Gastrocnemius medialis (tissue), 4 donors: ENCODE measurements at regions not wholly inside any gene's neighbourhood (a gene's known extent, or its start where the extent isn't known, plus 50 kb on each side); places are given as distances from the start of the nearest gene placed in this dataset.

Experiments used
- ATAC-seq, 2 donors: fragments of 150-250 bp; one replicate each; pipeline ENCODE4 v1.9.1; 2016
- DNase-seq, 2 donors: peaks; one replicate each; pipeline ENCODE4 v3.0.0-alpha.2; 2019
- H3K27ac ChIP-seq, 4 donors: fragments of 200-600 bp; sonication (generic); 1 replicate in 1 of 4; 2 replicates in 3 of 4; pipeline ENCODE4 v1.5.1; 2016 to 2018; ENCODE audit warnings: mild to moderate bottlenecking in 2 of 4, moderate library complexity in 1 of 4
- H3K27me3 ChIP-seq, 3 donors: fragments of 200-600 bp; sonication (generic) in 2 of 3; 1 replicate in 1 of 3; 2 replicates in 2 of 3; pipeline versions ENCODE4 v1.5.1 to v1.6.0; 2016 to 2019; ENCODE audit warnings: mild to moderate bottlenecking in 1 of 3, moderate library complexity in 1 of 3
- H3K36me3 ChIP-seq, 2 donors: fragments of 200-600 bp; sonication (generic) in 1 of 2; one replicate each; pipeline ENCODE4 v1.5.1; 2017 to 2018
- H3K4me1 ChIP-seq, 2 donors: fragments of 200-600 bp; sonication (generic) in 1 of 2; one replicate each; pipeline ENCODE4 v1.5.1; 2016 to 2017; ENCODE audit warnings: mild to moderate bottlenecking in 2 of 2
- H3K4me3 ChIP-seq, 4 donors: fragments of 200-600 bp; sonication (generic) in 3 of 4; 1 replicate in 1 of 4; 2 replicates in 3 of 4; pipeline ENCODE4 v1.5.1; 2016 to 2019; ENCODE audit warnings: mild to moderate bottlenecking in 2 of 4
- H3K9me3 ChIP-seq, 3 donors: fragments of 200-600 bp; sonication (generic) in 2 of 3; 1 replicate in 1 of 3; 2 replicates in 2 of 3; pipeline ENCODE4 v1.5.1; 2016 to 2019
- CTCF ChIP-seq, 5 experiments: fragments of 450-650 bp in 3 of 5; fragments of 200-600 bp in 2 of 5; sonication (generic) in 2 of 5; IDR thresholded peaks in 4 of 5; conservative IDR thresholded peaks in 1 of 5; 1 replicate in 4 of 5; 2 replicates in 1 of 5; pipeline ENCODE4 v1.5.1; 2016 to 2019; ENCODE audit warnings: antibody characterized with exemption in 5 of 5, mild to moderate bottlenecking in 3 of 5, moderate library complexity in 3 of 5
- POLR2A ChIP-seq, 2 donors: fragments of 450-650 bp; IDR thresholded peaks; one replicate each; pipeline ENCODE4 v1.6.1; 2017; ENCODE audit warnings: antibody characterized with exemption in 2 of 2, mild to moderate bottlenecking in 2 of 2, moderate library complexity in 2 of 2
- in situ Hi-C, 4 donors: fragments of 200-750 bp; cut with MboI; loops; one replicate each; pipeline versions ENCODE4 v1.15.0 to v1.8.0; 2017; ENCODE audit warnings: low sequenced_read_pairs in 4 of 4
- intact Hi-C: fragments of 100-400 bp; cut with DNase I; formaldehyde crosslinking; loops from one replicate; pipeline ENCODE4 v1.15.1; 2023; ENCODE audit warnings: low total_unique reads

DNA sequence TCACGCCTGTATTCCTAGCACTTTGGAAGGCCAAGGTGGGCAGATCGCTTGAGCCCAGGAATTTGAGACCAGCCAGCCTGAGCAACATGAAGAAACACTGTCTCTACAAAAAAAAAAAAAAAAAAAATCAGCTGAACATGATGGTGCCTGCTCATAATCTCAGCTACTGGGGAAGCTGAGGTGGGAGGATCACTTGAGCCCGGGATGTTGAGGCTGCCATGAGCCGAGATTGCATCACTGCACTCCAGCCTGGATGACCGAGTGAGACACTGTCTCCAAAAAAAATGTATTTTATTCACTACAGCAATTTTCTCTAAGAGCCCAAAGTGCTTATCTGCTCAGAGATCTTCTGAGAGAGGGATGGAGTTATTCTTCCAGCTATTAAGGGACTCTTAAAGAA, 215.8 kb upstream of the PPP3CA start:
- no peak for ATAC-seq
- H3K4me3 ChIP-seq, result no peak overlapping the region
- DNase-seq, result no peak
- in situ Hi-C loops, result no loop called here
- no peaks in the 10 kb centered on the region for H3K36me3 ChIP-seq
- H3K4me1 ChIP-seq, result no peaks in the 10 kb centered on the region
- H3K9me3 ChIP-seq, result peaks cover 0 to under 1% (median 0%) of the 10 kb centered on the region in 3 donors
- intact Hi-C loops, result no loop called here
- H3K27me3 ChIP-seq, result no peaks in the 10 kb centered on the region
- TF ChIP-seq POLR2A (IDR thresholded peaks at IDR 0.05) (no peak), CTCF (IDR thresholded peaks at IDR 0.05 in 4 of 5, conservative IDR thresholded peaks at IDR 0.05 in 1 of 5) (no peak)
- H3K27ac ChIP-seq, result no peak overlapping the region

- DNase-seq, result no peak
- H3K4me1 ChIP-seq, result no peaks in the 10 kb centered on the region
- ATAC-seq, result no peak
- in situ Hi-C loops, result no loop called here
- no peak for TF ChIP-seq CTCF (IDR thresholded peaks at IDR 0.05 in 4 of 5, conservative IDR thresholded peaks at IDR 0.05 in 1 of 5)
- TF ChIP-seq POLR2A (IDR thresholded peaks at IDR 0.05), result no peak
- H3K4me3 ChIP-seq, result no peak overlapping the region
- H3K27ac ChIP-seq, result no peak overlapping the region
- no peaks in the 10 kb centered on the region for H3K27me3 ChIP-seq
- no peaks in the 10 kb centered on the region for H3K36me3 ChIP-seq
- intact Hi-C loops, result no loop called here
- no peaks in the 10 kb centered on the region for H3K9me3 ChIP-seq
Measured at GRCh38 chr4:101556842-101557241, 209.5 kb upstream of the PPP3CA start.

DNA sequence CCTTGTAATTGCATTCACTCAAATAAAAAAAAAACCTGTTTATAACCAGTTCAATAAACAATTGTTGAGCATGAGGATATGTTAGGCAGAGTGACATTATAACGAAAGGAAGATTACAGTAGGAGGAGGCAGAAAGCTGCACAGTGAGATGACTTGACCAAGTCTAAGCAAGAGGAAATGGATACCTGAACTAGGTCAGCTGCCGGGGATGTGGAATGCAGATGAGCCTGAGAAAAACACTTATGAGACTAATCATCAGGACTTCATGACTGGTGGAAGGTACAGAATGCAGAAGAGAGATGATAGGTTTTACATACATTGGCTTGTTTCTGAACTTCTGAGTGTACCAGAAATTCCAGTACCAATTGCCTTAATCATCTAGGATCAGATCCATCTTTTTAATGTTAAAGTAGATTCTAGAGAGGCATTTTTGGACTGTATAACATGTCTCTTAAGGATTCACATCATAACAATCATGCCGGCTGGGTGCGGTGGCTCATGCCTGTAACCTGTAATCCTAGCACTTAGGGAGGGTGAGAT, 208.1 kb upstream of the PPP3CA start:
- H3K27ac ChIP-seq, result no peak overlapping the region
- no peak overlapping the region for H3K4me3 ChIP-seq
- no peaks in the 10 kb centered on the region for H3K27me3 ChIP-seq
- in situ Hi-C loops (no loop called here), intact Hi-C loops (no loop called here)
- DNase-seq (no peak), ATAC-seq (no peak)
- no peaks in the 10 kb centered on the region for H3K9me3 ChIP-seq
- no peaks in the 10 kb centered on the region for H3K4me1 ChIP-seq
- H3K36me3 ChIP-seq, result no peaks in the 10 kb centered on the region
- no peak for TF ChIP-seq CTCF (IDR thresholded peaks at IDR 0.05 in 4 of 5, conservative IDR thresholded peaks at IDR 0.05 in 1 of 5)
- no peak for TF ChIP-seq POLR2A (IDR thresholded peaks at IDR 0.05)

- no peaks in the 10 kb centered on the region for H3K27me3 ChIP-seq
- no peak for ATAC-seq
- TF ChIP-seq CTCF (IDR thresholded peaks at IDR 0.05 in 4 of 5, conservative IDR thresholded peaks at IDR 0.05 in 1 of 5), result no peak
- no peak for TF ChIP-seq POLR2A (IDR thresholded peaks at IDR 0.05)
- H3K9me3 ChIP-seq, result peaks cover 0 to 4% (median 0%) of the 10 kb centered on the region in 3 donors
- H3K36me3 ChIP-seq, result no peaks in the 10 kb centered on the region
- H3K4me3 ChIP-seq, result no peak overlapping the region
- no peak overlapping the region for H3K27ac ChIP-seq
- no peaks in the 10 kb centered on the region for H3K4me1 ChIP-seq
- in situ Hi-C loops, result no loop called here
- DNase-seq, result no peak
- intact Hi-C loops, result no loop called here
Measured at GRCh38 chr4:101540336-101540735, 193.0 kb upstream of the PPP3CA start.

- Histone ChIP-seq H3K4me3 (no peak overlapping the region), H3K27ac (no peak overlapping the region), H3K9me3 (no peaks in the 10 kb centered on the region), H3K36me3 (no peaks in the 10 kb centered on the region), H3K27me3 (no peaks in the 10 kb centered on the region), H3K4me1 (no peaks in the 10 kb centered on the region)
- ATAC-seq, result no peak
- DNase-seq, result no peak
- TF ChIP-seq CTCF (IDR thresholded peaks at IDR 0.05 in 4 of 5, conservative IDR thresholded peaks at IDR 0.05 in 1 of 5), result no peak
- no peak for TF ChIP-seq POLR2A (IDR thresholded peaks at IDR 0.05)
- in situ Hi-C loops (no loop called here), intact Hi-C loops (no loop called here)
Measured at GRCh38 chr4:101528526-101528925, 181.2 kb upstream of the PPP3CA start.
